ENCODE measurements at regions not wholly inside any gene's neighbourhood (a gene's known extent, or its start where the extent isn't known, plus 50 kb on each side); places are given as distances from the start of the nearest gene placed in this dataset.
"Not testable (repeated sequence)": the region's sequence is repeated elsewhere in the genome, so short reads cannot be mapped to it uniquely, and the experiment has no call there.

- POLR2A ChIA-PET: no interaction called here
- no peaks in the 10 kb centered on the region for H3K36me3 Mint-ChIP-seq (ENCODE audit: low read depth)
- DNase-seq (no peak), ATAC-seq (no peak)
- no peak overlapping the region for H3K4me3 Mint-ChIP-seq
- CTCF ChIA-PET: no interaction called here
- peaks cover 2% of the 10 kb centered on the region for H3K27me3 Mint-ChIP-seq
- no peaks in the 10 kb centered on the region for H3K4me1 Mint-ChIP-seq
- H3K27ac Mint-ChIP-seq: no peak overlapping the region
- H3K9me3 Mint-ChIP-seq (ENCODE audit: low read depth): no peaks in the 10 kb centered on the region
- intact Hi-C loops (cut with DNase I, micrococcal nuclease): no loop called here
Observed at GRCh38 chr5:167939686-167940085, 351.8 kb upstream of the WWC1 start.

GRCh38 chr5:167940911-167941310, 350.5 kb upstream of the WWC1 start:
- Mint-ChIP-seq H3K27me3 (peaks cover 2% of the 10 kb centered on the region), H3K4me3 (no peak overlapping the region), H3K27ac (no peak overlapping the region), H3K36me3 (ENCODE audit: low read depth) (no peaks in the 10 kb centered on the region), H3K4me1 (no peaks in the 10 kb centered on the region), H3K9me3 (ENCODE audit: low read depth) (no peaks in the 10 kb centered on the region)
- ATAC-seq (no peak), DNase-seq (no peak)
- ChIA-PET POLR2A (no interaction called here), CTCF (no interaction called here)
- intact Hi-C loops (cut with DNase I, micrococcal nuclease): no loop called here

GRCh38 chr5:167941556-167941955, 349.9 kb upstream of the WWC1 start:
- H3K36me3 Mint-ChIP-seq (ENCODE audit: low read depth); ATAC-seq; H3K4me3 Mint-ChIP-seq; H3K9me3 Mint-ChIP-seq (ENCODE audit: low read depth); CTCF ChIA-PET; POLR2A ChIA-PET; H3K27me3 Mint-ChIP-seq; H3K4me1 Mint-ChIP-seq; DNase-seq; H3K27ac Mint-ChIP-seq; intact Hi-C loops (cut with DNase I, micrococcal nuclease): not testable (repeated sequence)

- ATAC-seq (no peak), DNase-seq (no peak)
- ChIA-PET POLR2A (no interaction called here), CTCF (no interaction called here)
- H3K4me3 Mint-ChIP-seq: no peak overlapping the region
- peaks cover 2% of the 10 kb centered on the region for H3K27me3 Mint-ChIP-seq
- H3K27ac Mint-ChIP-seq: no peak overlapping the region
- no peaks in the 10 kb centered on the region for H3K36me3 Mint-ChIP-seq (ENCODE audit: low read depth)
- H3K9me3 Mint-ChIP-seq (ENCODE audit: low read depth): no peaks in the 10 kb centered on the region
- H3K4me1 Mint-ChIP-seq: no peaks in the 10 kb centered on the region
- intact Hi-C loops (cut with DNase I, micrococcal nuclease): no loop called here
Observed at GRCh38 chr5:167943343-167943742, 348.1 kb upstream of the WWC1 start.

GRCh38 chr5:167944121-167944852, 347.2 kb upstream of the WWC1 start:
- Mint-ChIP-seq H3K4me1 (no peaks in the 10 kb centered on the region), H3K36me3 (ENCODE audit: low read depth) (no peaks in the 10 kb centered on the region), H3K27me3 (peaks cover 2% of the 10 kb centered on the region), H3K4me3 (no peak overlapping the region), H3K9me3 (ENCODE audit: low read depth) (no peaks in the 10 kb centered on the region), H3K27ac (no peak overlapping the region)
- ChIA-PET POLR2A (interaction anchor here (0.6 kb wide), 1 partner anchor 8 kb away, joined by 6 read pairs; no protein-coding TSS in a partner anchor), CTCF (no interaction called here)
- intact Hi-C loops (cut with DNase I, micrococcal nuclease): no loop called here
- ATAC-seq: no peak
- no peak for DNase-seq

- POLR2A ChIA-PET: no interaction called here
- Mint-ChIP-seq H3K9me3 (ENCODE audit: low read depth) (no peaks in the 10 kb centered on the region), H3K27ac (no peak overlapping the region), H3K4me3 (no peak overlapping the region), H3K4me1 (peaks cover under 1% of the 10 kb centered on the region), H3K36me3 (ENCODE audit: low read depth) (no peaks in the 10 kb centered on the region), H3K27me3 (peaks cover 4% of the 10 kb centered on the region)
- intact Hi-C loops (cut with DNase I, micrococcal nuclease): no loop called here
- no peak for DNase-seq
- CTCF ChIA-PET: no interaction called here
- no peak for ATAC-seq
Observed at GRCh38 chr5:167945542-167946384, 345.7 kb upstream of the WWC1 start.

GRCh38 chr5:167947306-167947705, 344.1 kb upstream of the WWC1 start:
- Mint-ChIP-seq H3K9me3 (ENCODE audit: low read depth) (no peaks in the 10 kb centered on the region), H3K27me3 (peaks cover 4% of the 10 kb centered on the region), H3K36me3 (ENCODE audit: low read depth) (no peaks in the 10 kb centered on the region), H3K4me1 (peaks cover 3% of the 10 kb centered on the region), H3K4me3 (no peak overlapping the region), H3K27ac (no peak overlapping the region)
- CTCF ChIA-PET: no interaction called here
- intact Hi-C loops (cut with DNase I, micrococcal nuclease): no loop called here
- DNase-seq (no peak), ATAC-seq (no peak)
- POLR2A ChIA-PET: no interaction called here

- peaks cover 3% of the 10 kb centered on the region for H3K27me3 Mint-ChIP-seq
- CTCF ChIA-PET: no interaction called here
- H3K4me1 Mint-ChIP-seq: peaks cover 3% of the 10 kb centered on the region
- POLR2A ChIA-PET: no interaction called here
- H3K27ac Mint-ChIP-seq: no peak overlapping the region
- no peak overlapping the region for H3K4me3 Mint-ChIP-seq
- no peaks in the 10 kb centered on the region for H3K36me3 Mint-ChIP-seq (ENCODE audit: low read depth)
- intact Hi-C loops (cut with DNase I, micrococcal nuclease): no loop called here
- no peak for DNase-seq
- no peak for ATAC-seq
- H3K9me3 Mint-ChIP-seq (ENCODE audit: low read depth): no peaks in the 10 kb centered on the region
Observed at GRCh38 chr5:167948251-167948650, 343.2 kb upstream of the WWC1 start.

- ChIA-PET POLR2A (no interaction called here), CTCF (no interaction called here)
- Mint-ChIP-seq H3K27ac (no peak overlapping the region), H3K4me1 (peaks cover 3% of the 10 kb centered on the region), H3K27me3 (peaks cover 3% of the 10 kb centered on the region), H3K4me3 (no peak overlapping the region), H3K36me3 (ENCODE audit: low read depth) (no peaks in the 10 kb centered on the region), H3K9me3 (ENCODE audit: low read depth) (no peaks in the 10 kb centered on the region)
- ATAC-seq (no peak), DNase-seq (no peak)
- intact Hi-C loops (cut with DNase I, micrococcal nuclease): no loop called here
Observed at GRCh38 chr5:167949435-167949834, 342.0 kb upstream of the WWC1 start.

- Mint-ChIP-seq H3K27me3 (peaks cover 3% of the 10 kb centered on the region), H3K36me3 (ENCODE audit: low read depth) (no peaks in the 10 kb centered on the region), H3K4me1 (peaks cover 3% of the 10 kb centered on the region), H3K4me3 (no peak overlapping the region), H3K27ac (no peak overlapping the region), H3K9me3 (ENCODE audit: low read depth) (no peaks in the 10 kb centered on the region)
- CTCF ChIA-PET: no interaction called here
- ATAC-seq: no peak
- no peak for DNase-seq
- intact Hi-C loops (cut with DNase I, micrococcal nuclease): no loop called here
- POLR2A ChIA-PET: no interaction called here
Observed at GRCh38 chr5:167950126-167950721, 341.2 kb upstream of the WWC1 start.

- H3K27me3 Mint-ChIP-seq: peaks cover 3% of the 10 kb centered on the region
- ATAC-seq: no peak
- H3K36me3 Mint-ChIP-seq (ENCODE audit: low read depth): no peaks in the 10 kb centered on the region
- H3K27ac Mint-ChIP-seq: no peak overlapping the region
- ChIA-PET CTCF (interaction anchor here (0.6 kb wide), 1 partner anchor 275 kb away, joined by 3 read pairs; no protein-coding TSS in a partner anchor), POLR2A (no interaction called here)
- no peak for DNase-seq
- peaks cover 3% of the 10 kb centered on the region for H3K4me1 Mint-ChIP-seq
- intact Hi-C loops (cut with DNase I, micrococcal nuclease): no loop called here
- no peaks in the 10 kb centered on the region for H3K9me3 Mint-ChIP-seq (ENCODE audit: low read depth)
- no peak overlapping the region for H3K4me3 Mint-ChIP-seq
Observed at GRCh38 chr5:167951116-167951515, 340.3 kb upstream of the WWC1 start.
